Hepatocyte (in vitro differentiated cells): ENCODE measurements at regions not wholly inside any gene's neighbourhood (a gene's known extent, or its start where the extent isn't known, plus 50 kb on each side); places are given as distances from the start of the nearest gene placed in this dataset.

Source experiments
- DNase-seq: peaks from one replicate; pipeline ENCODE4 v3.0.0-alpha.2; 2016; ENCODE audit warnings: low spot score
- H2AFZ ChIP-seq: fragments of 200-600 bp; sonication (generic); 2 replicates; pipeline ENCODE4 v1.6.0; 2016; ENCODE audit warnings: antibody characterized with exemption, mild to moderate bottlenecking
- H3K27ac ChIP-seq: fragments of 200-600 bp; sonication (generic); 2 replicates; pipeline ENCODE4 v1.5.1; 2016; ENCODE audit warnings: mild to moderate bottlenecking
- H3K27me3 ChIP-seq: fragments of 200-600 bp; sonication (generic); 2 replicates; pipeline ENCODE4 v1.6.1; 2016
- H3K36me3 ChIP-seq: fragments of 200-600 bp; sonication (generic); replicated peaks from 2 replicates; pipeline ENCODE4 v1.5.1; 2016; ENCODE audit warnings: low read depth; ENCODE audit not compliant: insufficient read depth
- H3K4me1 ChIP-seq: fragments of 200-600 bp; sonication (generic); 2 replicates; pipeline ENCODE4 v1.5.1; 2016; ENCODE audit warnings: mild to moderate bottlenecking, moderate library complexity; ENCODE audit not compliant: insufficient read depth
- H3K4me2 ChIP-seq: fragments of 200-600 bp; sonication (generic); 2 replicates; pipeline ENCODE4 v1.6.0; 2016
- H3K4me3 ChIP-seq: fragments of 200-600 bp; sonication (generic); 2 replicates; pipeline ENCODE4 v1.5.1; 2016; ENCODE audit warnings: mild to moderate bottlenecking
- H3K79me2 ChIP-seq: fragments of 200-600 bp; sonication (generic); 2 replicates; pipeline ENCODE4 v1.6.0; 2017; ENCODE audit warnings: mild to moderate bottlenecking
- H3K9me2 ChIP-seq: fragments of 200-600 bp; sonication (generic); replicated peaks from 2 replicates; pipeline ENCODE4 v1.6.0; 2017; ENCODE audit warnings: mild to moderate bottlenecking; ENCODE audit not compliant: insufficient read depth
- H3K9me3 ChIP-seq: fragments of 200-600 bp; sonication (generic); 2 replicates; pipeline ENCODE4 v1.5.1; 2016; ENCODE audit warnings: low read depth, mild to moderate bottlenecking
- H4K20me1 ChIP-seq: fragments of 200-600 bp; sonication (generic); 2 replicates; pipeline ENCODE4 v1.6.0; 2016; ENCODE audit warnings: mild to moderate bottlenecking; ENCODE audit not compliant: insufficient read depth, poor library complexity, severe bottlenecking
- EZH2 ChIP-seq: fragments of 200-600 bp; sonication (generic); IDR thresholded peaks from 2 replicates; pipeline ENCODE4 v1.6.1; 2016; ENCODE audit warnings: antibody characterized with exemption, mild to moderate bottlenecking, borderline replicate concordance
- EZH2phosphoT487 ChIP-seq: fragments of 200-600 bp; sonication (generic); IDR thresholded peaks from one replicate; pipeline ENCODE4 v1.6.1; 2018; ENCODE audit warnings: antibody characterized with exemption, mild to moderate bottlenecking, low read depth, moderate library complexity; ENCODE audit not compliant: unreplicated experiment, severe bottlenecking
- WGBS: methylation state at CpG from one replicate; pipeline ENCODE4 v1.1.6; 2016; ENCODE audit warnings: low lambda C conversion rate; ENCODE audit errors: missing lambda C conversion rate; 5-methylcytosine and 5-hydroxymethylcytosine counted together
- TF ChIP-seq, protein P1 (sequence below): fragments of 200-600 bp; sonication (generic); IDR thresholded peaks from 2 replicates; pipeline ENCODE4 v1.5.1; 2016; ENCODE audit warnings: antibody characterized with exemption, mild to moderate bottlenecking; ENCODE audit not compliant: poor library complexity

DNA sequence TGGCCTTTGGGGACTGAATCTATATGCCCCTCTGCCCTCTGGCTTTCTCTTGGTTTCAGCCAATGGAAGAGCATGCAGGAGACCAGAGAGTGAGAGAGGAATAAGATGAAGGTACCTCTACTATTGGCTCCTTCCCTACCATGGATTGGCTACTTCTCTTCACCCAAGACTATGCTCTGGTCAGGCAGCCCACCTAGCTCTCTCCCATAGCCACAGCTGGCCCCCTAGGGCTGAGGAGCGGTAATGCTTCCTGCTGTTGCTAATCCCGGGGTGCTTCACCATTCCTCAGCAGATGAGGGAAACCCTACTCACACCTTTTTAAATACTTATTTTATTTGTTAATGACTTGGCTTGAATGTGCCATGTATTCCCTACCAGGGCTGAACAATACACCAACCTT lies 142.4 kb downstream of the MREG start:
- Histone ChIP-seq H3K9me2 (no peaks in the 10 kb centered on the region), H3K4me3 (no peak overlapping the region), H3K79me2 (no peaks in the 10 kb centered on the region), H2AFZ (no peak overlapping the region), H3K27me3 (no peaks in the 10 kb centered on the region), H3K36me3 (no peaks in the 10 kb centered on the region), H3K4me2 (no peak overlapping the region), H3K9me3 (no peaks in the 10 kb centered on the region), H3K4me1 (no peaks in the 10 kb centered on the region), H3K27ac (no peak overlapping the region), H4K20me1 (no peaks in the 10 kb centered on the region)
- TF ChIP-seq EZH2phosphoT487: no peak
- no peak for TF ChIP-seq EZH2
- TF ChIP-seq, protein P1, sequence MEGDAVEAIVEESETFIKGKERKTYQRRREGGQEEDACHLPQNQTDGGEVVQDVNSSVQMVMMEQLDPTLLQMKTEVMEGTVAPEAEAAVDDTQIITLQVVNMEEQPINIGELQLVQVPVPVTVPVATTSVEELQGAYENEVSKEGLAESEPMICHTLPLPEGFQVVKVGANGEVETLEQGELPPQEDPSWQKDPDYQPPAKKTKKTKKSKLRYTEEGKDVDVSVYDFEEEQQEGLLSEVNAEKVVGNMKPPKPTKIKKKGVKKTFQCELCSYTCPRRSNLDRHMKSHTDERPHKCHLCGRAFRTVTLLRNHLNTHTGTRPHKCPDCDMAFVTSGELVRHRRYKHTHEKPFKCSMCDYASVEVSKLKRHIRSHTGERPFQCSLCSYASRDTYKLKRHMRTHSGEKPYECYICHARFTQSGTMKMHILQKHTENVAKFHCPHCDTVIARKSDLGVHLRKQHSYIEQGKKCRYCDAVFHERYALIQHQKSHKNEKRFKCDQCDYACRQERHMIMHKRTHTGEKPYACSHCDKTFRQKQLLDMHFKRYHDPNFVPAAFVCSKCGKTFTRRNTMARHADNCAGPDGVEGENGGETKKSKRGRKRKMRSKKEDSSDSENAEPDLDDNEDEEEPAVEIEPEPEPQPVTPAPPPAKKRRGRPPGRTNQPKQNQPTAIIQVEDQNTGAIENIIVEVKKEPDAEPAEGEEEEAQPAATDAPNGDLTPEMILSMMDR: peak; percentile 3
- WGBS: 100% methylated on average over 2 of the region's 2 CpGs
- DNase-seq: no peak

DNA sequence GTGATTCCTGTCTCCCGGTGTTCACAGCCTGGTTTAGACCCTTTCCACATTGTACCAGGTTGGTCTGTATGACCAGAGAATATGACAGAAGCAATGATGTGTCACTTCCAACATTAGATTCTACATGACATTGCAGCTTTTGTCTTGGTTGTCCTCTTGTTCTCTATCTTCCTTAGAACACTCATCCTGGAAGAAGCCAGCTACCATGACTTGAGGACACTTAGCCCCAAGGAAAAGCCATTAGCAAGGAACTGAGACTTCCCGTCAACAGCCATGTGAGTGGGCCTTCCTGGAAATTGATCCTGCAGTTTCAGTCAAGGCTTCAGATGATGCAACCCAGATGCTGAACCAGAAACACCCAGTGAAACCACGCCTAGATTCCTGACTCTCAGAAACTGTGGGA lies 143.3 kb downstream of the MREG start:
- DNase-seq: peak; percentile 34
- no peaks in the 10 kb centered on the region for H3K36me3 ChIP-seq
- TF ChIP-seq, protein P1: no peak
- TF ChIP-seq EZH2: no peak
- H3K4me2 ChIP-seq: no peak overlapping the region
- H2AFZ ChIP-seq: no peak overlapping the region
- H3K4me3 ChIP-seq: no peak overlapping the region
- no peaks in the 10 kb centered on the region for H3K9me2 ChIP-seq
- peak overlapping the region; percentile 62 for H3K27ac ChIP-seq
- H3K79me2 ChIP-seq: no peaks in the 10 kb centered on the region
- WGBS: 51% methylated on average over 3 of the region's 3 CpGs
- no peaks in the 10 kb centered on the region for H3K9me3 ChIP-seq
- H3K27me3 ChIP-seq: no peaks in the 10 kb centered on the region
- H3K4me1 ChIP-seq: no peaks in the 10 kb centered on the region
- H4K20me1 ChIP-seq: no peaks in the 10 kb centered on the region

DNA sequence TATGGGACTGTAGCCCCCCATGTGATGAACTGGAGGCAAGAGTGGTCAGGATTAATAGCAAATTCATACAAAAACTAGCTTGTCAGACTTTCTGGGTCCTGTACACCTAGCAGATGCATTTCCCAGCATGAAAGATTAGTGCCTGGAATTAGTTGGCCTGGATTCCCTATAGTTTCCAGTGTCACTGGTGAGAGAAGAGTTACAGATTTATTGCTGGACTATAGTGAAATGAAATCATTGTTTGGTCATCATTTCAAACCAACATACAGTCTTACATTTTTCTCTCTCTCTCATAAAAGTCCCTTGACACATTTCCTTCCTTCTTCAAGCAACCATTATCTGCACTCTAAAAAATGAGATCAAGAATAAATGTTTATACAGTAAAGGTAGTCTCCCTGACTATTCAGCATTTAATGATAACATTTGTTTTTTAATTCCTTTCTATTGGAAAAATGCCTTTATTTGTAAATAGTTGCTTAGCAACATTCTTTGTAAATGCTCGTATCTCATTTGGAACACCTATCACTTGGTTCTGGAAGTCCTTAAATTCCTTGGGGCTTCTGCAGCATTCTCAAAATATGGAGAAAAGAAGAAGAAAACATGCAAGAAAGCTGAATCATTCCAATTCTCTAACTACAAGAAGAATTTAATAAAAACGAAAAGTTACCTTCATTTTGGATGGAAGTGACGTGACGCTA lies 144.4 kb downstream of the MREG start:
- no peaks in the 10 kb centered on the region for H4K20me1 ChIP-seq
- no peaks in the 10 kb centered on the region for H3K79me2 ChIP-seq
- no peaks in the 10 kb centered on the region for H3K36me3 ChIP-seq
- H3K9me3 ChIP-seq: no peaks in the 10 kb centered on the region
- H3K9me2 ChIP-seq: no peaks in the 10 kb centered on the region
- no peak overlapping the region for H3K4me3 ChIP-seq
- no peaks in the 10 kb centered on the region for H3K4me1 ChIP-seq
- DNase-seq: no peak
- H3K27me3 ChIP-seq: no peaks in the 10 kb centered on the region
- WGBS: 80% methylated on average over 4 of the region's 4 CpGs
- TF ChIP-seq EZH2: no peak
- no peak for TF ChIP-seq EZH2phosphoT487
- no peak overlapping the region for H3K4me2 ChIP-seq
- no peak overlapping the region for H3K27ac ChIP-seq
- H2AFZ ChIP-seq: no peak overlapping the region

DNA sequence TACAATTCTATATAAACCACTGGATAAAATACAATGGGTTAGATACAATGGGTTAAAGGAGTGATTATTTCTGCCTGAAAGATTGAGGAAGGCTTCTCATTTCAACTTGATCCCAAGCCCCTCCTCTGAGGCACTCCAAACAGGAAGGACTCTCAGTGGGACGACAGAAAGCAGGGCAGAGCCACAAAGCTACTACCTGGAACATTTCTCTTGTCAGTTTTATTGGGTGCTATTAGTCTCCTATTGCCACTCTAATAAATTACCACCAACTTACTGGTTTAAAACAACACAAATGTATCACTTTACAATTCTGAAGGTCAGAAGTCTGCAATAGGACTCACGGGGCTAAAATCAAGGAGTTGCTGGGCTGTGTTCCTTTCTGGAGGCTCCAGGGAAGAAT lies 146.7 kb downstream of the MREG start:
- H3K27ac ChIP-seq: no peak overlapping the region
- H3K9me3 ChIP-seq: no peaks in the 10 kb centered on the region
- no peaks in the 10 kb centered on the region for H4K20me1 ChIP-seq
- no peak for DNase-seq
- no peaks in the 10 kb centered on the region for H3K9me2 ChIP-seq
- 29% methylated on average over 2 of the region's 2 CpGs for WGBS
- no peak overlapping the region for H3K4me2 ChIP-seq
- H3K4me3 ChIP-seq: no peak overlapping the region
- H3K4me1 ChIP-seq: peaks cover 5% of the 10 kb centered on the region
- H2AFZ ChIP-seq: no peak overlapping the region
- H3K36me3 ChIP-seq: no peaks in the 10 kb centered on the region
- H3K27me3 ChIP-seq: no peaks in the 10 kb centered on the region
- no peaks in the 10 kb centered on the region for H3K79me2 ChIP-seq
- TF ChIP-seq EZH2: no peak
- TF ChIP-seq EZH2phosphoT487: no peak
- TF ChIP-seq, protein P1: no peak
